ENCODE measurements at regions not wholly inside any gene's neighbourhood (a gene's known extent, or its start where the extent isn't known, plus 50 kb on each side); places are given as distances from the start of the nearest gene placed in this dataset.
"Not testable (repeated sequence)": the region's sequence is repeated elsewhere in the genome, so short reads cannot be mapped to it uniquely, and the experiment has no call there.

DNA sequence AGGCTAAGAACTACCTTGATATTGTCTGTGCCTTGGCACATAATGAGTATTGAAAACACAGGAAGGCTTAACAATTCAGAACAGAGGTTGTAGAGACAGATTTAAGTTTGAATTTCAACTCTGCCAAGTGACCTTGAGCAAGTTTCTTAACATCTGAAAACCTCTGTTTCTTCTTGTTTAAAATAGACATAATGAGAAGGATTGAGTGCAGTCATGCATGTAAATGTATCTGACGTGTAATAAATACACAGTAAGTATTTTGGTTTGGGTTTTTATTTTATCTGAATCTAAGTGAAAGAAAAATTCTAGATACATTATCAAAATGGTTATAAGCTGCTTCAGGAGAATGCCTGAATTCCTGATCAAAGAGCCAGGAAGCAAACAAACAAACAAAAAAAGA lies 111.9 kb downstream of the ANXA5 start:
- DNase-seq (ENCODE audit: low read depth, low spot score): no peak
- Mint-ChIP-seq H3K36me3 (ENCODE audit: low read depth) (no peaks in the 10 kb centered on the region), H3K4me3 (no peak overlapping the region), H3K27ac (ENCODE audit: unreplicated experiment) (no peak overlapping the region), H3K4me1 (no peaks in the 10 kb centered on the region), H3K9me3 (no peaks in the 10 kb centered on the region), H3K27me3 (ENCODE audit: low read depth) (peaks cover 12% of the 10 kb centered on the region)
- TF ChIP-seq CTCF (conservative IDR thresholded peaks at IDR 0.05): no peak

- DNase-seq (ENCODE audit: low read depth, low spot score): no peak
- Mint-ChIP-seq H3K36me3 (ENCODE audit: low read depth) (no peaks in the 10 kb centered on the region), H3K4me3 (no peak overlapping the region), H3K9me3 (no peaks in the 10 kb centered on the region), H3K27me3 (ENCODE audit: low read depth) (peaks cover 12% of the 10 kb centered on the region), H3K4me1 (no peaks in the 10 kb centered on the region), H3K27ac (ENCODE audit: unreplicated experiment) (no peak overlapping the region)
- TF ChIP-seq CTCF (conservative IDR thresholded peaks at IDR 0.05): no peak
Measured at GRCh38 chr4:121583396-121583795, 113.4 kb downstream of the ANXA5 start.

- Mint-ChIP-seq H3K36me3 (ENCODE audit: low read depth) (no peaks in the 10 kb centered on the region), H3K9me3 (no peaks in the 10 kb centered on the region), H3K4me1 (no peaks in the 10 kb centered on the region), H3K4me3 (no peak overlapping the region), H3K27ac (ENCODE audit: unreplicated experiment) (no peak overlapping the region), H3K27me3 (ENCODE audit: low read depth) (peaks cover 8% of the 10 kb centered on the region)
- TF ChIP-seq CTCF (conservative IDR thresholded peaks at IDR 0.05): no peak
- no peak for DNase-seq (ENCODE audit: low read depth, low spot score)
Measured at GRCh38 chr4:121582296-121582695, 114.5 kb downstream of the ANXA5 start.

DNA sequence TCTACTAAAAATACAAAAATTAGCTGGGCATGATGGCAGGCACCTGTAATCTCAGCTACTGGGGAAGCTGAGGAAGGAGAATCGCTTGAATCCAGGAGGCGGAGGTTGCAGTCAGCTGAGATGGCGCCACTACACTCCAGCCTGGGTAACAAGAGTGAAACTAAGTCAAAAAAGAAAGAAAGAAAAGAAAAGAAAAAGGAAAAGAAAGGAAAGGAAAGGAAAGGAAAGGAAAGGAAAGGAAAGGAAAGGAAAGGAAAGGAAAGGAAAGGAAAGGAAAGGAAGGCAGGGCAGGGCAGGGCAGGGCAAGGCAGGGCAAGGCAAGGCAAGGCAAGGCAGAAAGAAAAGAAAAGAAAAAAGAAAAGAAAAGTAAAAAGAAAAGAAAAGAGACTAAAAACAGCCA lies 121.4 kb downstream of the ANXA5 start:
- not testable (repeated sequence) for H3K4me3 Mint-ChIP-seq; DNase-seq (ENCODE audit: low read depth, low spot score); H3K4me1 Mint-ChIP-seq; H3K36me3 Mint-ChIP-seq (ENCODE audit: low read depth); H3K27ac Mint-ChIP-seq (ENCODE audit: unreplicated experiment); H3K9me3 Mint-ChIP-seq; H3K27me3 Mint-ChIP-seq (ENCODE audit: low read depth)

GRCh38 chr4:121574618-121575017 lies 122.2 kb downstream of the ANXA5 start:
- peaks cover 7% of the 10 kb centered on the region for H3K9me3 Mint-ChIP-seq
- no peak overlapping the region for H3K27ac Mint-ChIP-seq (ENCODE audit: unreplicated experiment)
- DNase-seq (ENCODE audit: low read depth, low spot score): no peak
- no peaks in the 10 kb centered on the region for H3K27me3 Mint-ChIP-seq (ENCODE audit: low read depth)
- TF ChIP-seq CTCF (conservative IDR thresholded peaks at IDR 0.05): no peak
- H3K4me1 Mint-ChIP-seq: no peaks in the 10 kb centered on the region
- no peak overlapping the region for H3K4me3 Mint-ChIP-seq
- H3K36me3 Mint-ChIP-seq (ENCODE audit: low read depth): no peaks in the 10 kb centered on the region

- Mint-ChIP-seq H3K27ac (ENCODE audit: unreplicated experiment) (no peak overlapping the region), H3K4me3 (no peak overlapping the region), H3K27me3 (ENCODE audit: low read depth) (no peaks in the 10 kb centered on the region), H3K36me3 (ENCODE audit: low read depth) (no peaks in the 10 kb centered on the region), H3K4me1 (no peaks in the 10 kb centered on the region), H3K9me3 (peaks cover 7% of the 10 kb centered on the region)
- no peak for DNase-seq (ENCODE audit: low read depth, low spot score)
- no peak for TF ChIP-seq CTCF (conservative IDR thresholded peaks at IDR 0.05)
Measured at GRCh38 chr4:121567748-121568147, 129.0 kb downstream of the ANXA5 start.

All from neural crest cell (in vitro differentiated cells).